Activated naive CD4-positive, alpha-beta T cell treated with anti-CD3 and anti-CD28 coated beads, Interleukin-2, amount 10 ng/mL, durations not matched to agents 7 days and 5 days (primary cell): ENCODE measurements at regions not wholly inside any gene's neighbourhood (a gene's known extent, or its start where the extent isn't known, plus 50 kb on each side); places are given as distances from the start of the nearest gene placed in this dataset.

ENCODE experiments used
- CTCF ChIA-PET: fragments of 350-600 bp; sonication (Branson Sonifier 250); formaldehyde crosslinking; loops from one replicate; lab custom pipeline; 2021; ENCODE audit warnings: antibody characterized with exemption; lab: Charles Lee
- DNase-seq: peaks from one replicate; pipeline ENCODE4 v3.0.0-alpha.2; 2020
- H3K27ac Mint-ChIP-seq: one replicate; pipeline ENCODE4 v1.8.0; 2021; ENCODE audit warnings: mild to moderate bottlenecking, moderate library complexity, mixed read lengths
- H3K27me3 Mint-ChIP-seq: one replicate; pipeline ENCODE4 v1.8.0; 2021; ENCODE audit warnings: mild to moderate bottlenecking, mixed read lengths
- H3K36me3 Mint-ChIP-seq: one replicate; pipeline ENCODE4 v1.8.0; 2021; ENCODE audit warnings: mixed read lengths
- H3K4me1 Mint-ChIP-seq: one replicate; pipeline ENCODE4 v1.8.0; 2021; ENCODE audit warnings: mixed read lengths
- H3K4me3 Mint-ChIP-seq: one replicate; pipeline ENCODE4 v1.8.0; 2021; ENCODE audit warnings: mild to moderate bottlenecking, moderate library complexity, mixed read lengths
- H3K9me3 Mint-ChIP-seq: one replicate; pipeline ENCODE4 v1.8.0; 2021; ENCODE audit warnings: mixed read lengths

DNA sequence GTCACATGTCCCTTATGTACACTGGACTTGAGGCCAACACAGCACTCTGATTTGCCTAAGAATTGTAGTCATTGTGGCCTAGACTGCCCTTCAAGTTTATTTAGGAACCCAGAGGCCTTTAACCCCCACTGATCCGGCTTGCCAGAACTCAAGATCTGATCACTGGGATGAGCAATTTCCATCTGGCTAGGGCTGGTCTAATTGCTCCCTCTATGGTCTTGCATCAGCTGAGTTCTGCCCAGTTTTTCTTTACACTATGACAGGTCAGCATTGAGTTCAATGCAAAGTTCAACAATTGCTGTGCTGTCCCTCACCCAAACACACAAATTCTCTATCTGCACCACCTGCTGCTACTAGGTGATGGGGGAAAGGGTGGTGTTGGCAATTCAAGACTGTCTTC lies 146.9 kb upstream of the MDGA2 start:
- CTCF ChIA-PET = no interaction called here

DNA sequence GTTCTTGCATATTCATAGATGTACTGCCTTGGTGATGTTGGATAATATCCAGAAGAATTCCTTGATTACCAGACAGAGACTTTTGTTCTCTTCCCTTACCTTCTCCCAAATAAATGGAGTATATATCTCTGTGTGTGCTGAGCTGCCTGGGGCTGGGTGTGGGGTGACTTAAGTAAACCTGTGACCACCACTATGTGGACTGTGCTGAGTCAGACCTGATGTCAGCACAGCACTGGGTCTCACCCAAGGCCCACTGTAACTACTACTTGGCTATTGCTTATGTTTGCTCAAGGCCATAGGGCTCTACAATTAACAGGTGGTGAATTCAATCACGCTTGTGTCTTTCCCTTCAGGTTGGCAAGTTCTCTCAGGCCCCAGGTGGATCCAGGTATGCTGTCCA lies 145.7 kb upstream of the MDGA2 start:
- no peaks in the 10 kb centered on the region for H3K36me3 Mint-ChIP-seq

More for the DNA sequence above, 146.9 kb upstream of the MDGA2 start:
- Mint-ChIP-seq H3K9me3 (peaks cover 6% of the 10 kb centered on the region), H3K27ac (no peak overlapping the region), H3K27me3 (no peaks in the 10 kb centered on the region), H3K36me3 (no peaks in the 10 kb centered on the region), H3K4me1 (no peaks in the 10 kb centered on the region), H3K4me3 (no peak overlapping the region)
- DNase-seq = no peak

GRCh38 chr14:47790477-47790876 lies 115.1 kb upstream of the MDGA2 start:
- CTCF ChIA-PET = no interaction called here
- no peaks in the 10 kb centered on the region for H3K27me3 Mint-ChIP-seq

More for the DNA sequence above, 145.7 kb upstream of the MDGA2 start:
- H3K27ac Mint-ChIP-seq = no peak overlapping the region
- no peaks in the 10 kb centered on the region for H3K4me1 Mint-ChIP-seq
- CTCF ChIA-PET = no interaction called here
- no peak for DNase-seq
- H3K27me3 Mint-ChIP-seq = no peaks in the 10 kb centered on the region
- no peak overlapping the region for H3K4me3 Mint-ChIP-seq
- peaks cover 6% of the 10 kb centered on the region for H3K9me3 Mint-ChIP-seq

GRCh38 chr14:47785058-47785457 lies 109.7 kb upstream of the MDGA2 start:
- no peaks in the 10 kb centered on the region for H3K36me3 Mint-ChIP-seq
- no peaks in the 10 kb centered on the region for H3K27me3 Mint-ChIP-seq
- peaks cover 14% of the 10 kb centered on the region for H3K9me3 Mint-ChIP-seq
- CTCF ChIA-PET = no interaction called here
- no peak for DNase-seq
- no peaks in the 10 kb centered on the region for H3K4me1 Mint-ChIP-seq
- no peak overlapping the region for H3K4me3 Mint-ChIP-seq
- no peak overlapping the region for H3K27ac Mint-ChIP-seq

More at GRCh38 chr14:47790477-47790876, 115.1 kb upstream of the MDGA2 start:
- Mint-ChIP-seq H3K9me3 (peaks cover 6% of the 10 kb centered on the region), H3K4me1 (no peaks in the 10 kb centered on the region), H3K36me3 (no peaks in the 10 kb centered on the region), H3K27ac (no peak overlapping the region), H3K4me3 (no peak overlapping the region)
- no peak for DNase-seq

GRCh38 chr14:47778631-47779030 lies 103.2 kb upstream of the MDGA2 start:
- no peak overlapping the region for H3K27ac Mint-ChIP-seq
- DNase-seq = no peak
- H3K36me3 Mint-ChIP-seq = no peaks in the 10 kb centered on the region
- no peaks in the 10 kb centered on the region for H3K27me3 Mint-ChIP-seq
- no peaks in the 10 kb centered on the region for H3K4me1 Mint-ChIP-seq
- peaks cover 8% of the 10 kb centered on the region for H3K9me3 Mint-ChIP-seq
- no peak overlapping the region for H3K4me3 Mint-ChIP-seq
- CTCF ChIA-PET = no interaction called here

GRCh38 chr14:47772652-47773051 lies 97.2 kb upstream of the MDGA2 start:
- Mint-ChIP-seq H3K9me3 (peaks cover 4% of the 10 kb centered on the region), H3K4me1 (no peaks in the 10 kb centered on the region)
- CTCF ChIA-PET = no interaction called here

DNA sequence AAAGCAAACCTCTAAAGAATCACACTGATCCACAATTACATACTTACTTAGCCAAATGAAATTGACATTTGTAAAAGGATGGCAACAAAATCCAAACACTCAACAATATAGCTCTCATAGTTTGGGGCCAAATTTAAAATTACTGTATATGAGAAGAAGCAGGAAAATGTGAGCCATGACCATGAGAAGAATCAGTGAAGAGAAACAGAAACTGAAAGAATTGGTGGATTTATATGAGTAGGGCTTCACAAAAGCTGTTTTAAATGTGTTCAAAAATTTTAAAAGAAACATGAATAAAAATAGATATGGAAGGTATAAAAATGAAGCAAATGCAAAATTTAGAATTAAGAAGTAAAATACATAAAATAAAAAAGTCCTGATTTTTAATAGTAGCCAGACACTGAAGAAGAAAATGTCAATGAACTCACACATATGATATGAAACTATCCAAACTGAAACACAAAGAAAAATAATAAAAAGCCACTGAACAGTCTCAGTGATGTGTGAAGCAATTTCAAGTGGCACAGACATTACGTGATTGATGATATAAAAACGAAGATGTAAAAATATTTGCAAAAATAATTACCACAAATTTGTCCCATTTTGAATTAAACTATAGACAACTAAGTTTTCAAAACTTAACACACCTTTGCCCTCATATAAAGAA lies 87.9 kb upstream of the MDGA2 start:
- CTCF ChIA-PET = no interaction called here
- Mint-ChIP-seq H3K27me3 (no peaks in the 10 kb centered on the region), H3K4me3 (no peak overlapping the region)

More at GRCh38 chr14:47772652-47773051, 97.2 kb upstream of the MDGA2 start:
- Mint-ChIP-seq H3K27me3 (no peaks in the 10 kb centered on the region), H3K4me3 (no peak overlapping the region), H3K27ac (no peak overlapping the region), H3K36me3 (no peaks in the 10 kb centered on the region)
- no peak for DNase-seq

DNA sequence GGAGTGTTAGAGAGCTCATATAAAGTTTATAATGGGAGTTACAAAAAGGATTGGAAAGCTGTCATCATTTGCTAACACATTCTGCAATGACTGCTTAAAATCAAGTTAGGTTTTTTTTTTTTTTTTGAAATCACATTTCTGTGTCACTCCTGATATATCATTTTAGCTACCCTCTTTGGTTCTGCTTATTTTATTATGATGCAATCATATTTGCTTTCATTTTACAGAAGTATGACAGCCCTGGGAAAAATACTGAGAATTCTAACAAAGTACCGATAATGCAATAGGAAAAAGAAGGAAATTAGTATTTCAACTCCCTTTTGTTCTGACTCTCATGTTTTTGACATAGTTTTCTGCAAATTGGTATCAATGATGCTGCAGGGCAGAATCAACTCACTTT lies 71.6 kb upstream of the MDGA2 start:
- H3K27ac Mint-ChIP-seq = no peak overlapping the region
- no peak for DNase-seq
- peaks cover 6% of the 10 kb centered on the region for H3K9me3 Mint-ChIP-seq
- no peaks in the 10 kb centered on the region for H3K4me1 Mint-ChIP-seq
- H3K36me3 Mint-ChIP-seq = no peaks in the 10 kb centered on the region
- H3K4me3 Mint-ChIP-seq = no peak overlapping the region
- H3K27me3 Mint-ChIP-seq = no peaks in the 10 kb centered on the region
- CTCF ChIA-PET = interaction anchor here (0.6 kb wide), 1 partner anchor 1191 kb away, joined by 4 read pairs; no protein-coding TSS in a partner anchor

More for the DNA sequence above, 87.9 kb upstream of the MDGA2 start:
- Mint-ChIP-seq H3K9me3 (peaks cover 15% of the 10 kb centered on the region), H3K36me3 (no peaks in the 10 kb centered on the region), H3K4me1 (no peaks in the 10 kb centered on the region), H3K27ac (no peak overlapping the region)
- no peak for DNase-seq

DNA sequence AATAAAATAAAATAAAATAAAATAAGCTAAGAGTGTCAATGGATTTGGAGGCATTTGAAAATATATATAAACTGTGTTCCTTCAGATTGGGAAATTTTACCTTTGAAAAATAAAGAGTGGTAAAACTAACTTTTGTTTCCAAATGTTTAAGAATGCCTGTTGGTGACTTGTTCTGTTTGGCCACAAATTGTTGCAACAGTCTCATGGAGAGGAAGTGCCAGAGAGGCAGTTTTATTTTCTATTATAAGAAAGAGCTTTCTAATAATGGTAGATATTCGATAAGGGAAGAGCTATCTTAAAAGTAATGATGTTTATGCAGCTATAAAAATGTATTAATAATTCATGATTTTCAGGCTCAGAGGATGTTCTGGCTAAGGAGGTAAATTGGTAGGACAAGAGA lies 68.8 kb upstream of the MDGA2 start:
- Mint-ChIP-seq H3K4me3 (no peak overlapping the region), H3K27ac (no peak overlapping the region)
- CTCF ChIA-PET = no interaction called here

DNA sequence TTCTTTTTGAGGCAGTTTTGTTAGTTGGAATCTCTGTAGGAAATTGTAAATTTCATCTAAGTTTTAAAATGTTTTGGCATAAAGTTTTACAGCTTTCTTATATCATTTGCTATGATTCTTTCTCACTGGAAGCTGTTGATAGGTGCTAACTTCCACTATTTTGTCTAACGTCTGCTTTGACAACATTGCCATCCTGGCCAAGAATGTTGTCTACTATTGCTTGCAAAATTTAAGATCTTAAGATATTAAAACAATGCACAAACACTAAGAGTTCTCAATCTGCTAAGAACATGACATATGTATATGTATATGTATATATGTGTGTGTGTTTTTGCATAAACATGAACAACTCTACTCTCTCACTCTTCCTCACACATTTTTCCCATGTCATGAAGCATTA lies 64.1 kb upstream of the MDGA2 start:
- no peaks in the 10 kb centered on the region for H3K4me1 Mint-ChIP-seq
- no peak overlapping the region for H3K27ac Mint-ChIP-seq
- H3K4me3 Mint-ChIP-seq = no peak overlapping the region
- CTCF ChIA-PET = no interaction called here
- H3K36me3 Mint-ChIP-seq = no peaks in the 10 kb centered on the region
- H3K27me3 Mint-ChIP-seq = no peaks in the 10 kb centered on the region
- no peaks in the 10 kb centered on the region for H3K9me3 Mint-ChIP-seq
- DNase-seq = no peak

More for the DNA sequence above, 68.8 kb upstream of the MDGA2 start:
- H3K9me3 Mint-ChIP-seq = peaks cover 1% of the 10 kb centered on the region
- no peaks in the 10 kb centered on the region for H3K27me3 Mint-ChIP-seq
- no peaks in the 10 kb centered on the region for H3K4me1 Mint-ChIP-seq
- no peaks in the 10 kb centered on the region for H3K36me3 Mint-ChIP-seq
- DNase-seq = no peak

GRCh38 chr14:47730296-47730695 lies 54.9 kb upstream of the MDGA2 start:
- CTCF ChIA-PET = no interaction called here
- no peak overlapping the region for H3K27ac Mint-ChIP-seq
- no peak for DNase-seq
- no peaks in the 10 kb centered on the region for H3K36me3 Mint-ChIP-seq
- peaks cover 5% of the 10 kb centered on the region for H3K9me3 Mint-ChIP-seq
- H3K27me3 Mint-ChIP-seq = no peaks in the 10 kb centered on the region
- H3K4me1 Mint-ChIP-seq = no peaks in the 10 kb centered on the region
- no peak overlapping the region for H3K4me3 Mint-ChIP-seq
